ENCODE measurements at regions not wholly inside any gene's neighbourhood (a gene's known extent, or its start where the extent isn't known, plus 50 kb on each side); places are given as distances from the start of the nearest gene placed in this dataset.

DNA sequence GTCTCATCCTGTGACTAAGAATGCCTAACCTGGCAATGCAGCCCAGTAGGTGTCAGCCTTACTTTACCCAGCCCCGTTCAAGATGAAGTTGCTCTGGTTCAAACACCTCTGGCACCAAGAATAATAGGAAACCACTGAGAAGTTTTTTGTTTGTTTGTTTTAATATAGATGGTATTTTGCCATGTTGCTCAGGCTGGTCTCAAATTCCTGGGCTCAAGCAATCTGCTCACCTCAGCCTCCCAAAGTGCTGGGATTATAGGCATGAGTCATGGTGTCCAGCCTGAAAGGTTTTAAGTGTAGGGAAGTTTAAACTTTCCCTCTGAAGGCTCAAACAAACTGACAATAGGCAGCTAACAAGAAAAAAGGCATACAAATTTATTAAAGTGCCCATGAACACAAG, 51.2 kb upstream of the ABCC4 start:
- DNase-seq (ENCODE audit: low read depth), result no peak

DNA sequence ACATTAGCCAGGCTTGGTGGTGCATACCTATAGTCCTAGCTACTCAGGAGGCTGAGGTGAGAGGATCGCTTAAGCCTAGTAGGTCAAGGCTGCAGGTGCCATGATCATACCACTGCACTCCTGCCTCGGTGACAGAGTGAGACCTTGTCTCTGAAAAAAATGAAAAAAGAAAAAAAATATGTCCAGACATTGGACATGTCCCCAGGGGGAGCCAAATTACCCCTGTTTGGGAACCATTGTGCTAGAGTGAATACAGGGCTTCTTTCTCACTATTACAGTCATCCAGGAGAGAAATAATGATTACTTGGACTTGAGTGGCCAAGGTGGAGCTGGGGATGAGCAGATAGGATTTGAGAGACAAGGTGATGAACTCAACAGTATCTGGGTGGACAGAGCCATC, 52.9 kb upstream of the ABCC4 start:
- no peak for DNase-seq (ENCODE audit: low read depth)

DNA sequence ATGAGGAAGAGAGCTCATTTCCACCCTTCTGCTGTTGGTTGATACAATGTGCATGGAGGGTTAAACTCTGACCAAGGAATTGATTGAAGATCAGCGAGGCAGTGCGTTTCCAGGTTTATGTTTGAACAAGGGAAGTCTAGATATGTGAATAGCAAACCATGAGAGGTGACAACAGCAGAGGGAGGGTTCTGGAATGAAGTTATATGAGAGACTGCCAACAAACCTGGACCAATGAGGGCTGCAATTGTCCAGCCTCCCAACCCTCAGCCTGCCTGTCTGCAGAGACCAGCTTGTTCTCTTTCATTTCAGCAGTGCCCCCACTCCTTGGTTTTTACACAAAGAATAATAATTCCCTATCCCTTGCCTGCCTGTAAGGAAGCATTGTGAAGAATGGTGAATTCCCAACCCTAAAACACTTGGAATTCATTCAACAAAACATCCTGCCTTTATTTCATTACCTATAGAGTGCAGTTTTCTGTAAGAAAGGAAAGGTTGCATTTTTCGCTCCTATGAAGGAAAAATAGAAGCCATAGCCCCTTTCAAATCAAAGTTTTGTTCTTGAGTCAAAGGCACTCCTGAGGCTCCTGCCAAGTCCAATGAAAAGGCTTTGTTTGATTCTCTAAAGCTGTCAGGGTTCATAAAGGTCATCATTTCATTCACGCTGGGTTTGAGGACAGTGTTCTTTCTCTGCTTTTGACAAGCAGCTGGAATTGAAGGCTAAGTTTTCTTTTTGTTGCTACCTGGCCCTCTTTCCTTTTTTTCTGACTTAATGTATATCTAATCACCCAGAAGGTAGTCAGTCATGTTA, 53.6 kb upstream of the ABCC4 start:
- DNase-seq (ENCODE audit: low read depth), result no peak

DNA sequence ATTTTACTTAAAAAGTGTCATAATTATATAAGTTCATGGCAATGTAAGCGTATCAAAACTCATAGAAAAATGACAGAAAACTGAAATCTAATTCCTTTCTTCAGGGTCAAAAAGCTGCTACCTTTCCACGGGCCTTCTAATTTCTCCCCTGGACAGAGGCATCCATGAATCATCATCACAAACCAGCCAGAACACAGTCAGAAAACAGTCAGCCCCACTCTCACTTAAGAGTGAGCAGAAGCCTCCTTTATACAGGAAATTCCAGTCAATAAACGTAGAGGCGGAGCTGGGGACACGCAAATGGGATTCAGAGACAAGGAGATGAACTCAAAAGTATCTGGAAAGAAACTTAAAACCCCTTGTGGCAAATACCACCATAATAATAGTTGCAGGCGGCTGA, 54.2 kb upstream of the ABCC4 start:
- DNase-seq (ENCODE audit: low read depth), result no peak

DNA sequence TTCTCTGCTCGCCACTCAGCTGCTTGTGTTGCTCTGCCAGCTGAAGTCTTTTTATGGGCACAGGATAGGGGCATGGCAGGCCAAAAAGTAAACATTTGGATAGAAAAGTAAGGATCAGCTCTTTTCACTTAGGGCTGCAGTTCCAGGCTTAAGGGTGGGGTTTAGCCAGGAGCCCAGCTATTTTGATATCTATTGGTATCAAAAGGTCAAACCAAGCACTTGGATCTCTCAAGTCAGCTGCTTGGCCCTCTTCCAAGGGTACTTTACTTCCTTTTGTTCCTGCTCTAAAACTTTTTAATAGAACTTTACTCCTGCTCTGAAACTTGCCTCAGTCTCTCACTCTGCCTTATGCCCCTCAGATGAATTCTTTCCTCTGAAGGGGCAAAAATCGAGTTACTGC, 55.7 kb upstream of the ABCC4 start:
- DNase-seq (ENCODE audit: low read depth), result no peak

DNA sequence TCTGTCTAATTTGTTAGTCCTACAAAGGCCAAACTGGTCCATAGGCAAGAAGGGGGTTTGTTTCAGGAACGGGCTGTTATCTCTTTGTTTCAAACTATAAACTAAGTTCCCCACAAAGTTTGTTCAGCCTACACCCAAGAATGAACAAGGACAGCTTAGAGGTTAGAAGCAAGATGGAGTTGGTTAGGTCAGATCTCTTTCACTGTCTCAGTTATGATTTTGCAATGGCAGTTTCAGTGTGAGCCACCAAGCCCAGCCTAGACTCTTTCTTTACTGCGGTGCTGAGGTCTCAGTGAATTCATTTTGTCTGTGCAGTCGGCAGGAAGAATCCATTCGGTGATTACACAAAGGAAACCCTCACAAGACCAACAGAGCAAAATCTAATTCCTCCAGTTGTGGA, 56.6 kb upstream of the ABCC4 start:
- no peak for DNase-seq (ENCODE audit: low read depth)

DNA sequence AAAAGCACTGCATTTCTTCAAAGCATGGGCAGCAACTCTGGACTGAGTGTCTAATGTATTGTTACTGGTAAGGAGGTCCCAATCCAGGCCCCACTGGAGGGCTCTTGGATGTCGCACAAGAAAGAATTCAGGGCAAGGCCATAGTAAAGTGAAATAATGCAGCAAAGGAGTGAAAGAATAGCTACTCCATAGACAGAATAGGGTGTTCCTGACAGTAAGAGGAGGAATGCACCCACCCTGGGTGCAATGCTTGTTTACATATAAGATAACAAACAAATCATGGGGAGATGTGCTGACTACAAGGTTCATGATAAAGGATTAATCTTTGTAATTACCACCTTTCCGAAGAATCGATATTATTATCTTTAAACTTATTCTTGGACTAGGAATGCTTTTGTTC, 58.8 kb upstream of the ABCC4 start:
- no peak for DNase-seq (ENCODE audit: low read depth)

DNA sequence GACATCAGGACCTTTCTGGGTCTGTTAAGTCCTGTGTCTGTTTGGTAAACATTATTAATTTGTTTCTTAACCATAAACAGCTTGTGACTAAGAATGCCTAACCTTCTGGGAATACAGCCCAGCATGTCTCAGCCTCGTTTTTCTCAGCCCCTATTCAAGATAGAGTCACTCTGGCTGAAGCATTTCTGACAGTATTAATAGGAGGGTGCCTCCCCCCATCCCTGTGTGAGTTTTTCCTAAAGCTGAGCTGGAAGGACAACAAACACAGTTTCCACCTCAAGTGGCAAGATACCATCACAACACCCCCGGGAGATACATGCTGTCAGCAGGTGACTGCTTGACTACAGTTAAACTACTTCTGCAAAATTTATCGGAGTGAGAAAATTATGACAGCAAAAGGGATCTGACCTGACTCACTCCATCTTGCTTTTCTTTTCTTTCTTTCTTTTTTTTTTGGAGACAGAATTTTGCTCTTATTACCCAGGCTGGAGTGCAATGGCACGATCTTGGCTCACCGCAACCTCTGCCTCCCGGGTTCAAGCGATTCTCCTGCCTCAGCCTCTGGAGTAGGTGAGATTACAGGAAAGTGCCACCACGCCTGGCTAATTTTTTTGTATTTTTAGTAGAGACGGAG, 59.3 kb upstream of the ABCC4 start:
- DNase-seq (ENCODE audit: low read depth), result no peak

DNA sequence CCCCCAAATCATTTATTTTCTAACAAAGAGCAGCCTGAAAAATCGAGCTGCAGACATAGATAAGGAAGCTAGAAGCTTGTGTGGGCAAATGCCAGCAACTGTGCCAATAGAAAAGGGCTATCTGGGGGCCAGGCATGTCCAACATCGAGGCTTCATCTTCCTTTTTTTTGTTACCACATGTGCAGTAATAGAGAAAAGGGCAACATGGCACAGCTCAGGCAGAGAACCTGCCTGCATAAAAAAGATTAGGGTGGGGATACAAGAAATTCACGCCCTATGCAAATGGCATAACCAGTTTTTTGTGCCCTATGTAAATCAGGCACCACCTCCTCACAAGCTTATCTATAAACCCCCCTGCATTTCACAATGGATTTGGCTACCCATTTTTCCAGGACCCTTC, 60.4 kb upstream of the ABCC4 start:
- no peak for DNase-seq (ENCODE audit: low read depth)

DNA sequence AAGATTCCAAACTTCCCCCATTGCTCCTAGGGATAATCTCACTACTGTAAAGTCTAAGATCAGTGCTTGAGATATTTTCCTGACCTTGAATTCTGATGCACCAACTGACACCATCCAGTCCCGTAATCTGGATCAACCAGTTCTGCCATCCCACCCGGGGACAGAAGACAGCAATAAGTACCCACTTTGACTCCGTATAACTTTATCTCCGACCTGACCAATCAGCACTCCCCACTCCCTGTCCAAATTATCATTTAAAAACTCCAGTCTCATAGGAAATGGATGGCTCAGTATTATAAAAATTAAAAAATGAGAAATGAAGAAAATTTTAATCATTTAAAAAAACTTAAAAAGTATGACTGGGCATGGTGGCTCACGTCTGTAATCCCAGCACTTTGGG, 61.4 kb upstream of the ABCC4 start:
- no peak for DNase-seq (ENCODE audit: low read depth)

DNA sequence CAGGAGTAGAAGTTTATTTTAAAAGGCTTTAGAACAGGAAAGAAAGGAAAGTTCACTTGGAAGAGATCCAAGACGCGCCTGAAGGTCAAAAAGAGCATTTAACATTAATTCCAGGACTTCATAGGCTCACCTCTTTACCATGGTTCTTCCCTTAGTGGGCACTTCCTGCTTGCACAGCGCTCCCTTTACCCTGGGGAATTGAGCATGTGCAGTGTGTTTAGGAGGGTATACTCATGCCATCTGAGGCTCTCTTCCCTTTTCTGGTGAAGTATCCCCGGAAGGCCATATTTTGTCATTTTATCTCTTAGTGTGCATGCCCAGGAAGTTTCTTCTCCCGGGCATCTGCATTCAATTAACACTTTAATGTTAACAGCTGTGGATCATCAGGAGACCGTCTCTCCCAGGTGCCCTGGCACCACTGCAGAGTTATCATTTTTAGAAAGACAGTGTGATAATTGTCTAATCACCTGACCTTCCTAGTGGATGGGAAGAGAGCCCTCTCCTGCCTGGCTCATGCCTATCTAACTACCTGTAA, 66.1 kb upstream of the ABCC4 start:
- DNase-seq (ENCODE audit: low read depth), result no peak

DNA sequence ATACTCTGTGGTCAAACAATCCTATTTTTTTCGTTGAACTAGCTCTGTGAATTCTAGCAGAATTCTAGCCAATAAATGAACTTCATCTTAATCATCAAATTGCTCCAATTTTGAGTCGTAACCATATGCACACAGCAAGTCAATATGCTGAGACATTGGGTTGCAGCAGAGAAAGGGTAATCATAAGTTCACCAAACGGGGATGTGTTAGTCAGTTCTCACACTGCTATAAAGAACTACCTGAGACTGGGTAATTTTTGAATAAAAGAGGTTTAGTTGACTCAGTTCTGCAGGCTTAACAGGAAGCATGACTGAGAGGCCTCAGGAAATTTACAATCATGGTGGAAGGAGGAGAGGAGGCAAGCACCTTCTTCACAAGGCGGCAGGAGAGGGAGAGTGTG, 67.7 kb upstream of the ABCC4 start:
- DNase-seq (ENCODE audit: low read depth), result no peak

DNA sequence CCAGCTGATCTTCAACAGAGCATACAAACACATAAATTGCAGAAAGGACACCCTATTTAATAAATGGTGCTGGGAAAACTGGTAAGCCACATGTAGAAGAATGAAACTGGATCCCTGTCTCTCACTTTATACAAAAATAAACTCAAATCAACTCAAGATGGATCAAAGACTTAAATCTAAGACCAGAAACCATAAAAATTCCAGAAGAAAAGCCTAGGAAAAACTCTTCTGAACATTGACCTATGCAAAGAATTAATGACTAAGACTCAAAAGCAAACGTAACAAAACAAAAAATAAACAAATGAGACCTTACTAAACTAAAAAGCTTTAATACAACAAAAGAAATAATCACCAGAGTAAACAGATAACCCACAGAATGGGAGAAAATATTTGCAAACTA, 74.5 kb upstream of the ABCC4 start:
- DNase-seq (ENCODE audit: low read depth), result no peak

DNA sequence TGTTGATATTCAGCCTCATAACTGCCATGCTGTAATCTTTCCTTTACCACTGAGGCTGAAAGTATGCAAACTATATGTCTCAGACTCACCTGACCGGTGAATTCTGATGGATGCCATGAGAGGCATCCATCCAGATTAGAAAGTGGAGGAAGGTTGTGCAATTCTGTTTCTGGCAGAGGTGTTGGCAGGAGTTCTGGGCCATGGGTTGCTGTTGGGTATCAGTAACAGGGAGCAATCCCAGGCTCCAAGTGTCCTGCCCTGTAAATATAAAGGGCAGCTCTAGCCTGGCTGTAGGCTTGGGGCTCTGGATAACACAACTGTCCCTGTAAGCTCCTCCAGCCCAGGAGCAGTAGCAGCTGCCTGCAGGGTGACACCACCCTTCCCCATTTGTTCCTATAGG, 77.4 kb upstream of the ABCC4 start:
- DNase-seq (ENCODE audit: low read depth), result no peak

DNA sequence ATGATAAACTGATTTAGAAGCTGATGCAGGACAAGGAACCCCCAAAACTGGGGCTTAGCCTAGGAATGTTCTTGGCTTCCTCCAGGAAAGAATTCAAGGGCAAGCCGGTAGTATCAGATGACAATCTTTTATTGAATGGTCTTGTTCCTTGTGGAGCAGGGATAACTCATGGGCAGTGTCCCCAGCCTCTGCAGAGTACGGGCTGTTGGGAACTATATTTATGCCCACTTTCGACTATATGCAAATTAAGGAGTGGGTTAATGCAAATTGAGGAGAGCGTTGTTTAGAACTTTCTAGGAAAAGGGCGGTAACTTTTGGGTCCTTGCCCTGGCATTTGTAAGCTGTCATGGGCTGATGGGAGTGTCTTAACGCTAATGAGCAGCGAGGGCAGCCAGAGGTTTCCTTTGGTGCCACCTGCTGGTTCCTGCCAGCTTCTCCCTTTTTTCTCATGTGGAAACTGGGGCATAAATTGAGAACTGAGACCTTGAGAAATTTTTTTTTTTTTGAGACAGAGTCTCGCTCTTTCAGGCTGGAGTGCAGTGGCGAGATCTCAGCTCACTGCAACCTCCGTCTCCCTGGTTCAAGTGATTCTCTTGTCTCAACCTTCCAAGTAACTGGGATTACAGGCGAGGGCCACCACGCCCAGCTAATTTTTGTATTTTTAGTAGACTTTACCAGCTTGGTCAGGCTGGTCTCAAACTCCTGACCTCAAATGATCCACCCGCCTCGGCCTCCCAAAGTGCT, 79.4 kb upstream of the ABCC4 start:
- peak; percentile 35 for DNase-seq (ENCODE audit: low read depth)

DNA sequence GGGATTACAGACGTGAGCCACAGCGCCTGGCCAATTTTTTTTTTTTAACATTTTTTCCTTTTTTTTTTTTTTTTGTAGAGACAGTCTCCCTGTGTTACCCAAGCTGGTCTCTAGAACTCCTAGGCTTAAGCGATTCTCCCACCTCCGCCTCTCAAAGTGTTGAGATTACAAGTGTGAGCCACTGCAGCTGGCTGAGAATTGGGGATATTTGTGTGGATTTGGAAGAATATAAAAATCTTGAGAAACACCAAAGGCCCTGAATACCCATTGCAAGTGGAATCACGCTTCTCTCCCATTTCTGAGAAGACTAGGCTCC, 79.9 kb upstream of the ABCC4 start:
- no peak for DNase-seq (ENCODE audit: low read depth)

DNA sequence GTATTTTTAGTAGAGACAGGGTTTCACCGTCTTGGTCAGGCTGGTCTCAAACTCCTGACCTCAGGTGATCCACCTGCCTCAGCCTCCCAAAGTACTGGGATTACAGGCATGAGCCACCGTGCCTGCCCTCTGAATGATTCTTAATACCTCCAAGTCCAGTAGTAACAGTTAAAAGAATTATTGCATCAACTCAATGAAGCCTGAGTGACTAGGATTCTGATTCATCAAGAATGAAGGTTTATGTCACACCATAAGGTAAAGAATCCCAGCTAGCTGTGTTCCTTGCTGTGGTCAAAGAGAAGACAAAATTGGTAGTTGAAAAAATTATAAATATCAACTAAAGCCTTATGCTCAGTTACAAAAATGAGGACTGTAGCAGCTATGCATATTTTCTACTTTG, 81.2 kb upstream of the ABCC4 start:
- DNase-seq (ENCODE audit: low read depth), result no peak

DNA sequence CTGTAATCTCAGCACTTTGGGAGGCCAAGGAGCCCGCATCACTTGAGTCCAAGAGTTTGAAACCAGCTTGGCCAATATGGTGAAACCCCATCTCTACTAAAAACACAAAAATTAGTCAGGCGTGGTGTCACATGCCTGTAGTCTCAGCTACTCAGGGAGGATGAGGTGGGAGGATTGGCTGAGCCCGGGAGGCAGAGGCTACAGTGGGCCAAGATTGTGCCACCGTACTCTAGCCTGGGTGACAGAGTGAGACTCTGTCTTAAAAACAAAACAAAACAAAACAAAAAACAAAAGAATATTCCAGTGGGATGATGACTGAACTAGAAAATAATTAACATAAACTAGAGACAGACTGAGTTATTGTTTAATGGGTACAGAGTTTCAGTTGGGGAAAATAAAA, 81.7 kb upstream of the ABCC4 start:
- no peak for DNase-seq (ENCODE audit: low read depth)

DNA sequence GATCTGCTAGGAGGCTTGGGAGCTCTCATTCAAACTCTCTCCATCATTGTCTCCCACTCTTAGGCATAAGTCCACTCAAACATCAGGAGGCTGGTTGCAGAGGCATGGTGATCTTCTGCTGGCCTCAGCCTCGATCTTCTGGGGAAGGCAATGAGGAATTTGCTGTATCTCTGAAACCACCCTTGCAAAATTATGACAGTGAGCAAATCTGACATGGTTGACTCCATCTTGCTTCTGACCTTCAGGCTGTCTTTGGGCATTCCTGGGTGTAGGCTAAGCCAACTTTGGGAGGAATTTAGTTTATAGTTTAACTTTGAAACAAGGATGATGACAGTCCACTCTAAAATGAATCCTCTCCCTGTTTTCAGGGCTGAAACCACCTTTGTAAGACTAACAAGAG, 84.1 kb upstream of the ABCC4 start:
- DNase-seq (ENCODE audit: low read depth), result no peak

DNA sequence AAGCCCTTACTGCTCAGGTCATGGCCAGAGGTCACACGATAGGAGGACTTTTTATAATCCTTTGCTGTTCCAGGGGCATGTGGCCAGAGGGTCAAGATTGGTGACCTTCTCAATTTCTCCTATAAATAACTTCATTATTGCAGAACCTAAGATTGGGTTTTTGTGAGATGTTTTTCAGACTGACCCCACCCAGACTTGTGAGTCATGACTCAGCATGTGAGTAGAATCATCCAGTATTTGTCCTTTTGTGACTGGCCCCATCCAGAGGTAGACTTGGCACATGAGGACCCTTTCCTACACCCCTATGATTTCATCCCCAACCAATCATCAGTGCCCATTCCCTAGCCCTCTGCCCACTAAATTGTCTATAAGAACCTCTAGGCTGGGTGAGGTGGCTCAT, 84.5 kb upstream of the ABCC4 start:
- no peak for DNase-seq (ENCODE audit: low read depth)

DNA sequence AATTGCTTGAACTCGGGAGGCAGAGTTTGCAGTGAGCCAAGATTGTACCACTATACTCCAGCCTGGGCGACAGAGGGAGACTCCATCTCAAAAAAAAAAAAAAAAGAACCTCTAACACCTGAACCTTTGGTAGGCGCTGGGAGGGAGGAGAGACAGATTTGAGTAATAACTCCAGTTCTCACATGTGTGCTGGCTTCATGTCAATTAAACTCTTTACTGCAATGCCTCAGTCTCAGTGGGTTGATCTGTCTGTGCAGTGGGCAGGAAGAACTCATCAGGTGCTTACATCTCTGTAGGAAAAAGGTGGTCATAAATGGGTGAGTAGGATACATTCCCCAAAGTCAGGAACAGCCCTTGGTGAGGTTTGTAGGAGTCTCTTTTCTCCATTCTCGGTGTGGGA, 85.1 kb upstream of the ABCC4 start:
- DNase-seq (ENCODE audit: low read depth), result no peak

DNA sequence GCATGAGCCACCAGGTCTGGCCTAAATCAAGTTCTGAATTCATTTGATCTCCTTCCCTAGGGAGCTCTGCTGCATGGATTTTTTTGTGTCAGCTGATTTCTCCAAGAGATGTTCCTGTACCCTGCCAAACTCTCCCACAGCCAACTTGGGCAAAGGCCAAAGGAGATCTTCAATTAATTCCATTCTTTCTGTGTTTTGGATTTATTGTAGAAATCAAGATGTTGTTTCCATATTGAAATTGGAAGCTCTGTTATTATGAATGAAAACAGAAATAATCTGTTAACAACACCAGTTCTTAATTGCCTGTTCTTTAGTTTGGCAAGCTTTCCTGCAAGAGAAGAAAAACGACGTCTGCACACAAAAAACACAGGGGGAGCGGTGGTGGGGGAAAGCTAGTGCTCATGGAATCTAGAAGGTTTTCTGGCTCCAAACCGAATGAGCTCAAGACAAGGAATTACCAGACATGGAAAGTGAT, 86.5 kb upstream of the ABCC4 start:
- DNase-seq (ENCODE audit: low read depth), result no peak

Data from forelimb muscle (tissue), 1 donor.